ENCODE measurements at regions not wholly inside any gene's neighbourhood (a gene's known extent, or its start where the extent isn't known, plus 50 kb on each side); places are given as distances from the start of the nearest gene placed in this dataset.

DNA sequence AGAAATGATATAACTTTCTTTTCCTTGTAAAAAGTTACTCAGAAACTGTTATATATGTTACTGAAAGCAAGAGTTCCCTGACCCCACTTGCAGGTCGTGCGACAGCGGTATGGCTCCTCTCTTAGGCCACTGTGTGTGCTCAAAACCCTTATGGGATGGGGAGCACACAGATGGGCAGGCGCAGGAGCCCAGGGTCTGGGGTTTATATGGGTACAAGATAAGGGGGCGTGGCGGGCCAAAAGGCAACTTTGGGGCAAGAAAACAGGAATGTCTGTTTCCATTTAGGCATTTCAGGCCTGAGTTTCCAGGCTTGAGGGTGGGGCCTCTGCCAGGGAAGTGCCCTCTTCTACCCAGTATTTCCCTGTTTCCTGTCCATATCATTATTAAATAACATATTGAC lies 736.5 kb downstream of the VGLL3 start:
- no peaks in the 10 kb centered on the region for H3K36me3 Mint-ChIP-seq (ENCODE audit: low read depth)

GRCh38 chr3:86251781-86252180 lies 739.2 kb downstream of the VGLL3 start:
- Mint-ChIP-seq H3K9me3 (peaks cover 37% of the 10 kb centered on the region), H3K4me1 (ENCODE audit: low read depth) (no peaks in the 10 kb centered on the region), H3K27me3 (ENCODE audit: insufficient read depth) (no peaks in the 10 kb centered on the region), H3K36me3 (ENCODE audit: low read depth) (no peaks in the 10 kb centered on the region), H3K4me3 (no peak overlapping the region), H3K27ac (no peak overlapping the region)
- TF ChIP-seq, protein P1, sequence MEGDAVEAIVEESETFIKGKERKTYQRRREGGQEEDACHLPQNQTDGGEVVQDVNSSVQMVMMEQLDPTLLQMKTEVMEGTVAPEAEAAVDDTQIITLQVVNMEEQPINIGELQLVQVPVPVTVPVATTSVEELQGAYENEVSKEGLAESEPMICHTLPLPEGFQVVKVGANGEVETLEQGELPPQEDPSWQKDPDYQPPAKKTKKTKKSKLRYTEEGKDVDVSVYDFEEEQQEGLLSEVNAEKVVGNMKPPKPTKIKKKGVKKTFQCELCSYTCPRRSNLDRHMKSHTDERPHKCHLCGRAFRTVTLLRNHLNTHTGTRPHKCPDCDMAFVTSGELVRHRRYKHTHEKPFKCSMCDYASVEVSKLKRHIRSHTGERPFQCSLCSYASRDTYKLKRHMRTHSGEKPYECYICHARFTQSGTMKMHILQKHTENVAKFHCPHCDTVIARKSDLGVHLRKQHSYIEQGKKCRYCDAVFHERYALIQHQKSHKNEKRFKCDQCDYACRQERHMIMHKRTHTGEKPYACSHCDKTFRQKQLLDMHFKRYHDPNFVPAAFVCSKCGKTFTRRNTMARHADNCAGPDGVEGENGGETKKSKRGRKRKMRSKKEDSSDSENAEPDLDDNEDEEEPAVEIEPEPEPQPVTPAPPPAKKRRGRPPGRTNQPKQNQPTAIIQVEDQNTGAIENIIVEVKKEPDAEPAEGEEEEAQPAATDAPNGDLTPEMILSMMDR (IDR thresholded peaks at IDR 0.05): no peak
- DNase-seq: no peak

More for the DNA sequence above, 736.5 kb downstream of the VGLL3 start:
- Mint-ChIP-seq H3K9me3 (peaks cover 27% of the 10 kb centered on the region), H3K27ac (no peak overlapping the region), H3K4me3 (no peak overlapping the region), H3K27me3 (ENCODE audit: insufficient read depth) (no peaks in the 10 kb centered on the region), H3K4me1 (ENCODE audit: low read depth) (no peaks in the 10 kb centered on the region)
- TF ChIP-seq, protein P1 (IDR thresholded peaks at IDR 0.05): no peak
- DNase-seq: no peak

DNA sequence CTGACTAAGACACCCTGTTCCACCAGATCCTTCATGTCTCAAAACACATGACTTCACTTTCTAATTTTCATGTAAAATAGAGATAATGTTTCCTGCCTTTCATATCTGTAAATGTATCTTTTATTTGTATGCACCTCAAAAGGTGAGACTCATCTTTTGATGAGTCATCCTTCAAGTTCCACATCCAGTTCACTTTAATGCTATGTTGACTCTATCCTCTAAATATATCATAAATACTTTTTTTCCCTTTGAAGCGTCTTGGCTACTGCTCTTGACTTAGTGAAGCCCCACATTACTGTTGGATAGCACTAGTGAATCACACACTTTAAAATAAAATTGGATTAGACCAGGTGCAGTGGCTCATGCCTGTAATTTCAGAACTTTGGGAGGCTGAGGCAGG lies 741.1 kb downstream of the VGLL3 start:
- Mint-ChIP-seq H3K4me3 (no peak overlapping the region), H3K27me3 (ENCODE audit: insufficient read depth) (no peaks in the 10 kb centered on the region), H3K27ac (no peak overlapping the region), H3K4me1 (ENCODE audit: low read depth) (no peaks in the 10 kb centered on the region), H3K36me3 (ENCODE audit: low read depth) (no peaks in the 10 kb centered on the region), H3K9me3 (peaks cover 37% of the 10 kb centered on the region)
- no peak for DNase-seq
- TF ChIP-seq, protein P1 (IDR thresholded peaks at IDR 0.05): no peak

DNA sequence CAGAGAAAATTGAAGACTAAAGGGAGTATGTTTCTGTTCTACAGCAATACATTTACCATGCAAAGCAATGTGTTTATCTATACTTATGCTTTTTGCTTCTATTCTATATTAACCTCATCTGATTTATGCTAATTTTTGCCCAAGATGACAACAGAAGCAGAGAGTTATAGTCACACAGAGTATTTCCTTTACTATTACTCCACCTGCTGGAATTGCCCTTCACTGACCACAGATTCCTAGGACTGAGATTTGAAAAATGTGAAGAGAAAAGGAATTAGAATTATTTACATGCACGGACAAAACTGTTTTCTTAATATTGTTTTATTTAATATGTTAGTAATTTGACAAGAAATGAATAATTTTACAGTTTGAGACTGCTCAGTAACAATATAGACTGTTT lies 745.6 kb downstream of the VGLL3 start:
- Mint-ChIP-seq H3K27me3 (ENCODE audit: insufficient read depth) (no peaks in the 10 kb centered on the region), H3K4me3 (no peak overlapping the region), H3K9me3 (peaks cover 34% of the 10 kb centered on the region), H3K27ac (no peak overlapping the region), H3K4me1 (ENCODE audit: low read depth) (no peaks in the 10 kb centered on the region), H3K36me3 (ENCODE audit: low read depth) (no peaks in the 10 kb centered on the region)
- DNase-seq: no peak
- TF ChIP-seq, protein P1 (IDR thresholded peaks at IDR 0.05): no peak

DNA sequence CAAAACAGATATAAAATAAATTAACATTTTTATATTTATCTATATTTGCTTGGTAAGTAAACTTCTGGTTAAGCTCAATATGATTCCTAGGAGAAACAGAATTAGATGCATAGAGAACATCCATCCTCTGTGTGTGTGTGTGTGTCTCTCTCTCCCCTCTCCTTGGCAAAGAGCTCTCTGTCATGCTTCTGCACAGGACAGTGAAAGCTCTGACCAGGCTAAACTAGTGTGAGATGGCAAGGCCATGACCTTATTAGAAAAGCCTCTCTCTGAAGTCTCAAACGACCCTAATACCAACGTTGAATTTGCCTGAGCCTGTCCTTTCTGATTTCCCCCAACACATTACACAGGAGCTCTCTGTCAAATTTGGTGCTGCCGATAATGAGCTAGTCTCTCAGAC lies 746.0 kb downstream of the VGLL3 start:
- H3K27me3 Mint-ChIP-seq (ENCODE audit: insufficient read depth): no peaks in the 10 kb centered on the region
- TF ChIP-seq, protein P1 (IDR thresholded peaks at IDR 0.05): no peak
- no peak for DNase-seq
- H3K36me3 Mint-ChIP-seq (ENCODE audit: low read depth): no peaks in the 10 kb centered on the region
- H3K4me1 Mint-ChIP-seq (ENCODE audit: low read depth): no peaks in the 10 kb centered on the region
- H3K9me3 Mint-ChIP-seq: peaks cover 33% of the 10 kb centered on the region
- no peak overlapping the region for H3K27ac Mint-ChIP-seq
- H3K4me3 Mint-ChIP-seq: no peak overlapping the region

DNA sequence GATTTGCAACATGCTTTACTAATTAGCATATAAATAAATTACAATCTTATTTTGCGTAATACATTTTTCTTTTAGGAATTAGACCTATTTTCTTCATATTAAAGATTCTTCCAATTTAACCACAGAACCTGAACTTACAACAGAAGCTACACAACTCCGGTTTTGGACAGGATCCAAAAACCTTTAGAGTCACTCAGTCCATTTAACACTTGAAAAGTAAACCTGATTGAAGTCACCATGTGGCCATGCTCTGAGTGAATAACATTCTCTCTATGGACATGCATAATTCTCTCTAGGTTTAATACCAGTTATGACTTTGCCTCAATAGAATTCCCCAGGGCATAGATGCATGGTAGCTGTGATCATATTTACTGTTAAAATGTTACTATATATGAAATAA lies 751.0 kb downstream of the VGLL3 start:
- DNase-seq: no peak
- Mint-ChIP-seq H3K9me3 (peaks cover 17% of the 10 kb centered on the region), H3K4me1 (ENCODE audit: low read depth) (no peaks in the 10 kb centered on the region), H3K27ac (no peak overlapping the region), H3K4me3 (no peak overlapping the region), H3K27me3 (ENCODE audit: insufficient read depth) (no peaks in the 10 kb centered on the region), H3K36me3 (ENCODE audit: low read depth) (no peaks in the 10 kb centered on the region)
- TF ChIP-seq, protein P1 (IDR thresholded peaks at IDR 0.05): no peak

All from HFFc6 (cell line).